HG03135 (cell line): ENCODE measurements at regions not wholly inside any gene's neighbourhood (a gene's known extent, or its start where the extent isn't known, plus 50 kb on each side); places are given as distances from the start of the nearest gene placed in this dataset.

ENCODE experiments used
- ATAC-seq: cut with Tn5 transposase; IDR thresholded peaks from one replicate; pipeline ENCODE4 v1.9.1; 2021; ENCODE audit warnings: mild to moderate bottlenecking, moderate library complexity; ENCODE audit not compliant: unreplicated experiment

DNA sequence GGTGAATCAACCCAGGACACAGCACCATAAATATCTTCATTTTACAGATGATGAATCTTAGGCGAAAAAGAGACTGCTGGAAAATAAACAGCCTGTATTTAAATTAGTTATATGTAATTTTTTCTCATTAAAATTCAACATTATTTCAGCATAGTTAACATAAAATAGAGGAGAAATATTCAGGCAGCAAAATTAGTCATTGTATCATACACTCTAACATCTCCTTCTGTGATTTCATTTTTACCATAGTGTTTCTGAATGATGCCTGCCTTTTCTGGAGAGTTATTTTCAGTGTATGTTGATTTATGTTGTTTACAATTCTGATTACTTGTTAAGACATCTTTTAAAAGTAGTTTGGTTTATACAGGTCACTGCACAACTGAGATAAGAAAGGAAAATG, 82.3 kb upstream of the KCNIP4 start:
- ATAC-seq = no peak

DNA sequence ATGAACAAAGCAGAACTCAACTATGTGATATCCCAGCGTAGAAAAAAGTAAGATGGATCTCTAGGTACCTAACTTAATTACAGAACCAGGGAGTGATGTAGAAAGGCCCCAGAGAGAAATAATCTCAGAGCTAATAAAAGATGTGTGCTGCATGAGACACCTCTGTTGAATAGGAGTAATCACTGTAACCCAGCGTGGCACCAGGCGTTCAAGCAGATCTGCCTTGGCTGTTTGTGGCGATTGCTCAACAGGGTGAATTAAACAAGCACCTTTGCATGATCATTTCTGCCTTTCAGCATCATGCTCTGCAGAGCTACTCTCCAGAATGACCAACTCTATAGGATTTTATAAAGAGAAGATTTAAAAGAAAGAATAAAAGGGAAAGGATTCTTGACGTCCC, 81.7 kb upstream of the KCNIP4 start:
- ATAC-seq = no peak

DNA sequence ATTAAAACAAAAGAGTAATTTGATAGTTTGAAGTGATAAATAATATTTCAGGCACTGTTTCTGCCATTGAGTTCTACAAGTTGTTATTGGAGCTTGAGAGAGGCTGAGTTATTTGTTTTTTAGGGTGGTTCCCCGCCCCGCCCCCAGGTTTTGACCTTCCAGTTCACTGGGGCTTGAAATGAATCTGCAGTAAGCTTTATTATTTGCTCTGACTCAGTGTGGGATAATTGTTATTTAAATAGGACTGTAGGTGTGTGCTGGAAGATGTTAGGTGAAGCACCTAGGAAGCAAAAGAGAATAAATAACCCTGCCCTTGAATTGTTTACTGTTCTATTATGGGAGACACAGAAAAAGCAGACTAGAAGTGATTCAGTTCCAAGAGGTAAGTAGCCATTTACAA, 81.2 kb upstream of the KCNIP4 start:
- no peak for ATAC-seq

GRCh38 chr4:22021106-22021505, 72.5 kb upstream of the KCNIP4 start:
- no peak for ATAC-seq

GRCh38 chr4:22020129-22020528, 71.6 kb upstream of the KCNIP4 start:
- ATAC-seq = no peak

GRCh38 chr4:22019676-22020075, 71.1 kb upstream of the KCNIP4 start:
- ATAC-seq = no peak

GRCh38 chr4:22014222-22014741, 65.7 kb upstream of the KCNIP4 start:
- no peak for ATAC-seq

DNA sequence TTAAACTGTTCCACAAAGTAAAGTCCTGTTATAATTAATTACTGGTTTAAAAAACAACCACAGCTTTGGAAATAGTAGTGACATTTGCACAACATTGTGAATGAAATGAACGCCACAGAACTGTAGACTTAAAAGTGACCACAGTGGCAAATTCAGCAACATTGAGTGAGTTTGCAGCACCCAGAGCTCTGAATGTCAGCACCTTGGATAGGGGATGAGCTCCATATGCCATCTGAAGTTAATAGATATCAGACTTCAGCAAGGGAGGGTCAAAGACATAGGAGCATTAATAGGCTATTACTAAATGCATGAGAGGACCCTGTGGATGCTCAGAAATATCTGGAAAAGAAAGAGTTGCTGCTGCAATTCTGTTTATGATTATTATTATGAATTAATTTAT, 55.3 kb upstream of the KCNIP4 start:
- no peak for ATAC-seq
